ENCODE measurements at regions not wholly inside any gene's neighbourhood (a gene's known extent, or its start where the extent isn't known, plus 50 kb on each side); places are given as distances from the start of the nearest gene placed in this dataset.

DNA sequence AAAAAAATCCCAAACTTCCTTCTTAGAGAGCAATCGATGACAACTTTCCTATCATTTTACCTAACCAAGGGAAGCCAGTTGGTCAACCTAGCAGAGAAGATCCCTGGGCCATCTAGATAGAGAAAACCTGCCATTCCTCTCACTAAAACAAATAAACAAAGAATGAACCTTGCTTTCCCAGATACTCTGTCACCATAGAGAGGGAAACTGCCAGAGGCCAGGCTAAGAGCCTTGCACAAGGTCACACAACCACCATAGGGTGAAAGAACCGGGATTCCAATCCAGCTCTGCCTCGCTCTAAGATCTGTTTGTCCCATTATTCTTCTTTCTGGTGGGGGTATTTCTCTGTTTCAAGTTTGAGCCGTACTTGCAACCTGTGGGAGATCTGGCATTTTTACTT, 154.6 kb downstream of the CYRIA start:
- H3K79me2 ChIP-seq (ENCODE audit: control insufficient read depth, insufficient read depth, low read length) = no peaks in the 10 kb centered on the region
- Mint-ChIP-seq H3K27me3 (peaks cover 65% of the 10 kb centered on the region), H3K4me1 (peaks cover 5% of the 10 kb centered on the region), H3K27ac (no peak overlapping the region), H3K9me3 (ENCODE audit: insufficient read depth) (no peaks in the 10 kb centered on the region), H3K4me3 (no peak overlapping the region)
- DNase-seq (no peak), ATAC-seq (ENCODE audit: low read depth) (no peak)
- intact Hi-C loops (cut with micrococcal nuclease) = no loop called here
- H4K20me1 ChIP-seq (ENCODE audit: control insufficient read depth, insufficient read depth, low read length, poor library complexity, severe bottlenecking) = no peaks in the 10 kb centered on the region
- H3K4me3 ChIP-seq (ENCODE audit: control extremely low read depth in 1 of 5, extremely low read depth in 1 of 5, insufficient read depth in 1 of 5, low read depth in 2 of 5, low read length in 4 of 5) = no peak overlapping the region
- ChIA-PET POLR2A (no interaction called here), CTCF (no interaction called here)
- TF ChIP-seq, protein P1, sequence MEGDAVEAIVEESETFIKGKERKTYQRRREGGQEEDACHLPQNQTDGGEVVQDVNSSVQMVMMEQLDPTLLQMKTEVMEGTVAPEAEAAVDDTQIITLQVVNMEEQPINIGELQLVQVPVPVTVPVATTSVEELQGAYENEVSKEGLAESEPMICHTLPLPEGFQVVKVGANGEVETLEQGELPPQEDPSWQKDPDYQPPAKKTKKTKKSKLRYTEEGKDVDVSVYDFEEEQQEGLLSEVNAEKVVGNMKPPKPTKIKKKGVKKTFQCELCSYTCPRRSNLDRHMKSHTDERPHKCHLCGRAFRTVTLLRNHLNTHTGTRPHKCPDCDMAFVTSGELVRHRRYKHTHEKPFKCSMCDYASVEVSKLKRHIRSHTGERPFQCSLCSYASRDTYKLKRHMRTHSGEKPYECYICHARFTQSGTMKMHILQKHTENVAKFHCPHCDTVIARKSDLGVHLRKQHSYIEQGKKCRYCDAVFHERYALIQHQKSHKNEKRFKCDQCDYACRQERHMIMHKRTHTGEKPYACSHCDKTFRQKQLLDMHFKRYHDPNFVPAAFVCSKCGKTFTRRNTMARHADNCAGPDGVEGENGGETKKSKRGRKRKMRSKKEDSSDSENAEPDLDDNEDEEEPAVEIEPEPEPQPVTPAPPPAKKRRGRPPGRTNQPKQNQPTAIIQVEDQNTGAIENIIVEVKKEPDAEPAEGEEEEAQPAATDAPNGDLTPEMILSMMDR (IDR thresholded peaks at IDR 0.05) = no peak
- TF ChIP-seq EZH2 (IDR thresholded peaks at IDR 0.05; ENCODE audit: borderline replicate concordance, insufficient read depth, low read depth, low read length, poor library complexity, severe bottlenecking) = no peak
- WGBS (ENCODE audit: insufficient coverage) = 100% methylated on average over 1 of the region's 4 CpGs
- peaks cover 0 to 40% (median 11%) of the 10 kb centered on the region in 4 experiments for H3K27me3 ChIP-seq (replicated peaks in 1 of 4; ENCODE audit: control extremely low read depth in 1 of 4, control insufficient read depth in 3 of 4, insufficient read depth in 4 of 4, low read length in 3 of 4)
- no peaks in the 10 kb centered on the region for H3K4me1 ChIP-seq (ENCODE audit: control insufficient read depth in 2 of 2, insufficient read depth in 2 of 2, low read length in 2 of 2)
- peaks cover 0 to 7% (median 0%) of the 10 kb centered on the region in 3 donors for H3K9me3 ChIP-seq (ENCODE audit: control extremely low read depth in 1 of 3, control insufficient read depth in 2 of 3, insufficient read depth in 1 of 3, low read length in 2 of 3)
- H3K9ac ChIP-seq (ENCODE audit: low read length) = no peak overlapping the region
- H2AFZ ChIP-seq (ENCODE audit: insufficient read depth, low read depth, low read length, poor library complexity, severe bottlenecking) = no peak overlapping the region
- H3K4me2 ChIP-seq (replicated peaks; ENCODE audit: low read depth, low read length, poor library complexity, severe bottlenecking) = no peak overlapping the region
- H3K36me3 ChIP-seq (replicated peaks in 1 of 2; ENCODE audit: control extremely low read depth in 1 of 2, control insufficient read depth in 1 of 2, extremely low read depth in 1 of 2, insufficient read depth in 2 of 2, low read length in 1 of 2) = no peaks in the 10 kb centered on the region
- no peak overlapping the region for H3K27ac ChIP-seq (ENCODE audit: low read length in 2 of 2)

- Histone ChIP-seq H3K27me3 (replicated peaks in 1 of 4; ENCODE audit: control extremely low read depth in 1 of 4, control insufficient read depth in 3 of 4, insufficient read depth in 4 of 4, low read length in 3 of 4) (peaks cover 0 to 40% (median 13%) of the 10 kb centered on the region in 4 experiments), H3K27ac (ENCODE audit: low read length in 2 of 2) (no peak overlapping the region), H3K4me1 (ENCODE audit: control insufficient read depth in 2 of 2, insufficient read depth in 2 of 2, low read length in 2 of 2) (no peaks in the 10 kb centered on the region), H3K4me3 (ENCODE audit: control extremely low read depth in 1 of 5, extremely low read depth in 1 of 5, insufficient read depth in 1 of 5, low read depth in 2 of 5, low read length in 4 of 5) (no peak overlapping the region), H3K9ac (ENCODE audit: low read length) (no peak overlapping the region), H3K36me3 (replicated peaks in 1 of 2; ENCODE audit: control extremely low read depth in 1 of 2, control insufficient read depth in 1 of 2, extremely low read depth in 1 of 2, insufficient read depth in 2 of 2, low read length in 1 of 2) (no peaks in the 10 kb centered on the region), H4K20me1 (ENCODE audit: control insufficient read depth, insufficient read depth, low read length, poor library complexity, severe bottlenecking) (no peaks in the 10 kb centered on the region), H2AFZ (ENCODE audit: insufficient read depth, low read depth, low read length, poor library complexity, severe bottlenecking) (no peak overlapping the region), H3K79me2 (ENCODE audit: control insufficient read depth, insufficient read depth, low read length) (no peaks in the 10 kb centered on the region), H3K4me2 (replicated peaks; ENCODE audit: low read depth, low read length, poor library complexity, severe bottlenecking) (no peak overlapping the region), H3K9me3 (ENCODE audit: control extremely low read depth in 1 of 3, control insufficient read depth in 2 of 3, insufficient read depth in 1 of 3, low read length in 2 of 3) (peaks cover 0 to 7% (median 0%) of the 10 kb centered on the region in 3 donors)
- Mint-ChIP-seq H3K4me1 (peaks cover 5% of the 10 kb centered on the region), H3K27me3 (peaks cover 62% of the 10 kb centered on the region), H3K9me3 (ENCODE audit: insufficient read depth) (no peaks in the 10 kb centered on the region), H3K4me3 (no peak overlapping the region), H3K27ac (no peak overlapping the region)
- intact Hi-C loops (cut with micrococcal nuclease) = no loop called here
- 86% methylated on average over 3 of the region's 3 CpGs for WGBS (ENCODE audit: insufficient coverage)
- TF ChIP-seq, protein P1 (IDR thresholded peaks at IDR 0.05) = no peak
- TF ChIP-seq EZH2 (IDR thresholded peaks at IDR 0.05; ENCODE audit: borderline replicate concordance, insufficient read depth, low read depth, low read length, poor library complexity, severe bottlenecking) = no peak
- POLR2A ChIA-PET = no interaction called here
- CTCF ChIA-PET = no interaction called here
- DNase-seq (no peak), ATAC-seq (ENCODE audit: low read depth) (no peak)
Measured at GRCh38 chr2:16509042-16509441, 156.6 kb downstream of the CYRIA start.

Data from B cell (primary cell).